Activated CD4-positive, alpha-beta T cell treated with anti-CD3 and anti-CD28 coated beads for 24 hours (primary cell): ENCODE measurements at regions not wholly inside any gene's neighbourhood (a gene's known extent, or its start where the extent isn't known, plus 50 kb on each side); places are given as distances from the start of the nearest gene placed in this dataset.
A peak's percentile ranks its signal among the peaks of the same experiment; 100 is the strongest.

ENCODE experiments used
- DNase-seq, 2 donors: peaks; one replicate each; pipeline ENCODE4 v3.0.0-alpha.2; 2020; ENCODE audit warnings: low read depth in 2 of 2

- DNase-seq: no peak
These were observed 117.1 kb upstream of the SPTLC3 start for GRCh38 chr20:12891643-12892042.

GRCh38 chr20:12893019-12893418 lies 115.8 kb upstream of the SPTLC3 start:
- DNase-seq: no peak

DNA sequence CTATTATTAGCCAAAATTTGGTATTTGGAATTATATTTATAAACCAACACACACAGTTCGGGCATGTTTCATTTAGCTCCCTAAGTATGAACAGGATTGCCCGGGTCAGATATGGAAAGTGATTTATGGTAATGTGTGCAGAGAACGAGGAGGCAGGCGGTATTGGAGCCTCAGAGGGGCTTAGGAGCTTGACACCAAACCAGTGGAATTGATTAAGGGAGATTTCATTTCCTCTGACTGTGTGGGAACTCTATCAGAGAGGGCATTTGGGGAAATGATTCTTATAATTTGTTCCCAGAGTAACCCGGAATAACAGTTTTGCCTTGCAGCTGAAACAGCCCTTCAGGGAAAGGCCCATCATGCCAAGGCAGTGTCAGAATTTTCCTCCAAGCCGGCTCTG lies 115.1 kb upstream of the SPTLC3 start:
- no peak for DNase-seq

- no peak for DNase-seq
These were observed 114.7 kb upstream of the SPTLC3 start for GRCh38 chr20:12894089-12894488.

DNA sequence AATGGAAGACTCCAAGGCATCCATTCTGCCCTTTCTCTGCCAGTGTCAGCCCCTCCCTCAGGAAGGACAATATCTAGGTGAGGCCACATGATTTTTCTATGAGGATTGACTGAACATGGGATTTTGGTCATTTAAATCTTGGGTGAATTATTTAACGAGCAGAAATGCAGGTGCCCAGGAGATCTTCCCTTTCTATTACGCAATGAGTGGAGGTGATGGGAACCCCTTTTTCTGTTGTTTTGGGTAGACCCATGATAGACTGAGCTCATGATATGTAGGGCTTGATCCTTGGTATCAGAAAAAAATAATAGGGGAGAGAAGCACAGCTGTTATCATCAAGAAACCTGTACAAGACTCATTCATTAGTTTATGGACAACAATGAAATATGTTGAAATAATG lies 112.6 kb upstream of the SPTLC3 start:
- DNase-seq: no peak

DNA sequence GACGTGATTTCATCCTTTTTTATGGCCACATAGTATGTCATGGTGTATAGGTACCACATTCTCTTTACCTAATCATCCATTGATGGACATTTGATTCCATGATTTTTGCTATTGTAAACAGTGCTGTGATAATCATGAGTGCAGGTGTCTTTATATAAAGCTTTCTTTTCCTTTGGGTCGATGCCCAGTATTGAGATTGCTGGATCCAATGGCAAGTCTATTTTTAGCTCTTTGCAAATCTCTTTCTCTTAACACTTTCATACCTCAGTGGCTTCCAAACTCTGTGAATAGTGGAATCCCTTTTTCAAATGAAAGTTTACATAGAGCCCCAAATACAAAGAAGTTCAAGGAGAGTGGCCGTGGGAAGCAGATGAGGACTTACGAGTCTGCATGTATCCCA lies 105.8 kb upstream of the SPTLC3 start:
- no peak for DNase-seq

DNA sequence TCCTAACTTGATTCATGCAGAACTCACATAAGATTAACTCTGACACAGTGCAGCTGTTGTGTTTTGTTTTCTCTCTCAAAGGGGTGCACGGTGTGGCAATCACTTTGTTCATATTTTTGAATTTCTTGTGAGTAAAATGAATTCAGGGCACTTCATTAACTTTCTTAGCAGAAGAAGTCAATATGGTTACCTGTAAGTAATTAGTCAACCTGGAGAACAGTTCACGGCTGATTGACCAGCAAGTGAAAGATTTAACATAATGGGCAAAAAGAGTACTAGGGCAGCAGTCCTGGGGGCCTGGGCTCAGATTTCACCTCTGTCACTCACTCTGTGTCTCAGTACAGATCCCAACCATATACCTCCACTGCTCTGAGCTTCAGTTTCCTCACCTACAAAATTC lies 102.4 kb upstream of the SPTLC3 start:
- DNase-seq: no peak

- DNase-seq: no peak
These were observed 97.4 kb upstream of the SPTLC3 start for GRCh38 chr20:12911372-12911771.

- no peak for DNase-seq
These were observed 94.9 kb upstream of the SPTLC3 start for GRCh38 chr20:12913781-12914443.

DNA sequence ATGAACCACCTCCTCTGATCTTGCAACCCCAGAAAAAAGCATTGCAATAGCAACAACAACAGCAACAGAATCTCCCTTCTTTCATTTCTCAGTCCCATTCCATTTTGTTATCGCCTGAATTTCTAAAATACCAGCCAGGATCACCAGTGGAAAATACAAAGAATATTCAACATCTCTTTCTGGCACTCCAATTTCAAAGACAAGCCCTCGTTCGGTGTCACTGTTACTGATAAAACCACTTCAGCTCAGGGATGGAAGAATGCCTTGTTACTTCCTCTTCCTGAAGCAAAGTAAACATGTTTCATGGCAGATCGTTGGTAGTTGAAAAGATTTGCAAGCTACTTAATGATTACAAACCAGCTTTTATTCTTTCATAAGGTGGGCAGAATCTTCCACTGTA lies 94.0 kb upstream of the SPTLC3 start:
- no peak for DNase-seq

GRCh38 chr20:12916699-12917098 lies 92.1 kb upstream of the SPTLC3 start:
- no peak for DNase-seq

DNA sequence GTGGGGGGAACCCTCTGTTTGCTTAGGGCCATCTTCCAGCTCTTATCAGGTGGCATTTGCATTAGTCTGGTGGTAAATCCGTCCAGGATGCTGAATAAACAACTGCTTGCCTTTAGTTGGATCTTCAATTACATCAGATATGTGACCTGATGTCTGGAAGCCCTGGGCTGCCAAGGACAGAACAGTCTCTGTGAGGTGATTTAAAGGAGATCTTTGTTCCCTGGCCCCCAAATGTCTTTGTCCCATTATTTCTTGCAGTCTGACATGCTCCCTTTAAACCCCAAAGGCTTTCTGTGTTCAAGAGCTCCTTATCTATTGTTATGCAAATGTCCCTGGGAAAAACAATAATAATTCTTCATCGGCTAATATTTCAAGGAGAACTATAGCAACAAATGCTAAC lies 84.6 kb upstream of the SPTLC3 start:
- DNase-seq: no peak

DNA sequence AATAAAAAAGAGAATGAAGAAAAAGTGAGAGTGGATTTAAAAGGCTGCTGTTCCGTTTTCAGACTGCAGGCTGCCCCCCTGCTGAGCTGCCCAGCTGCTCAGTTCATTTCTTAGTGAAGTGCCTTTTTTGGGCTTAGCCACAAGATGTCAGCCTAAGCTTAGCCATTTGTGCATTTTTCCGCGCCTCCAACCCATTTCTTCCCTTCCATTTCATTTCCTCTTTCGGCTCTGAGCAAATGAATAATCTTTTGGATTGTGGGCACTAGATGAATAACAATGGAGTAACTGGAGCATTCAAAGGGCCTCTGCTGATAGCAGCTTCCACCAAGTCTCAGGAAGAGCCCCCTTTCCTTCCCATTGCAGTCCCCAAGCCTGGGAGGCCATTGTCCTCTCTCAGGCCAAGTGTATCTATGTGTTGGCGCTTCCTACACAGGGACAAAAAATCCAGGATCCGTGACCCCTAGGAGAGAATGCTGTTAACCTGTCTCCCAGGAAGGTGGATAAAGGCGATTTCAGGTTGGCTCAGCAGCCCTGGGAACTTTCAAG lies 83.5 kb upstream of the SPTLC3 start:
- peak; percentile 7 to 10 for DNase-seq

DNA sequence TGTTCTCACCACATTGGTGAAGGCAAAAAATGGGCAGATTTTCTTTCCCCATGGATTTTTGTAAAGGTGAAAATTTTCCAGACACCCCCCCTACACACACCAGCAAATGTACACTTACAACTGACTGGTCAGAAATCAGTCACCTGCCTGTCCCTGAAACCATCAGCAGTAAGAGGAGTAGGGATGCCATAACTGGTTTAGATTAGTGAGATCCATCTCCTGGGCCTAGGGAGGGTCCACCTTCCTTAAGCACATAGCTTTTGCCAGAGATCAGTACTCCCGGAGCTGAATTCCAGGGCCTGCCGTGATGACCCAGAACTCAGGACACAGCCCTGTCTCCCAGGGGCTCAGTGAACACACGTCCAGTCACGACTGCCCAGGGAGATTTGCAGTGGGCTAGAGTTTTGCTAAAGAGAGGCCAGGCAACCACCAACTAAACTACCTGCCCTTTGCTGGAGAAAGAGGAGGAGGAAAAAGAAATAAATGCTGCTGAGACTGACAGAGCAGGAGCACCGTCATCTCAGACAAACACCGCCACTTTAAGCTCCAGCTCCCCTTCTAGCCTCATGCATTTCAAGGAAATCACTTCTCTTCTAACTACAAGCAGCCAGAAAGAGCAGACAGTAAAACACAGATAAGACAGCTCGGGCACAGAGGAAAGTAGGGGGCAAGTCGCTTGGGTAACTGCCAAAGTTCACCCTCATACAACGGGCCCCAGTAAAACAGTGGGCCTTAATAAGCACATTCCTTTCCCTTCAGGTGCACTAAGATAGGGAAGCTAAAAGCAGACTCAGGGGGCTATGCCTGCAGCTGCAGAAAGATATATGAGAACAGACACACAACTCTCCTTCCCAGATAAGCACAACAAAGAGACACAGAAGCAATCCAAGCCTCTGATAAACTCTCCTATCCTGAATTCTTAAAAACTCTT lies 82.6 kb upstream of the SPTLC3 start:
- no peak for DNase-seq

DNA sequence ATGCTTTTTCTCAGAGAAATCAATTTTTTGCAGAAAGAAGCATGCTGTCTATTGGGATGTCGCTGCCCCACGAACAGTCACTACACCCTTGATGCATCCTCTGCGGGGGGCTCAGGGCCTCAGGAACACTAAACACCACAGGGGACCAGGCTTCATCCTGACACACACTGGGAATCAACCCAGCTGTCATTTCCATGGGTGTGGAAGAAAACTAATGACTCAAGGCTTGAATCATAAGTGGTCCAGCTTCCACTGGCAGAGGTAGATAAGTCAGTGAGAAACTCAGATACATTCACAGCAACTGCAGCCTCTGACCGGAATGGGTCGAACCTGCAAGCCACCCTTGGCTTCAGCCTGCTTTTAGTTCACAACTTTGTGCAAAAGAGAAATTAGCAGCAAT lies 81.3 kb upstream of the SPTLC3 start:
- no peak for DNase-seq

DNA sequence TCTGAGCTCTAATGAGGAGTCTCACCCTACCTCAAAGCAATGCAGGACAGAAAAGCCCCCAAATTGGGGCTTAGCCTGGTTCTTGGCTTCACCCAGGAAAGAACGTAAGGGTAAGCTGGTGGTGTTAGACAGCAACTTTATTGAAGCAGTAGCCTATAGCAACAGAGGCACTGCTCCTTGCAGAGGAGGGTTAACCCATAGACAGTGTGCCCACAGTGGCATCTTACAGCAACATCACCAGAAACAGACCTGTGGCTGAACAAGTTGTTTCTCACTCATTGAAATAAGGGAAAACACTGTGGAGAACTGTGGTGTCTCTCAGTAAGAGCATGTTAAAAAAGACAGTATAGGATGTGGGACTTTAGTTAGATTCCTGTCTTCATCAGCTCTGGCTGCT lies 80.4 kb upstream of the SPTLC3 start:
- DNase-seq: no peak

GRCh38 chr20:12928755-12929401 lies 79.9 kb upstream of the SPTLC3 start:
- DNase-seq: no peak

DNA sequence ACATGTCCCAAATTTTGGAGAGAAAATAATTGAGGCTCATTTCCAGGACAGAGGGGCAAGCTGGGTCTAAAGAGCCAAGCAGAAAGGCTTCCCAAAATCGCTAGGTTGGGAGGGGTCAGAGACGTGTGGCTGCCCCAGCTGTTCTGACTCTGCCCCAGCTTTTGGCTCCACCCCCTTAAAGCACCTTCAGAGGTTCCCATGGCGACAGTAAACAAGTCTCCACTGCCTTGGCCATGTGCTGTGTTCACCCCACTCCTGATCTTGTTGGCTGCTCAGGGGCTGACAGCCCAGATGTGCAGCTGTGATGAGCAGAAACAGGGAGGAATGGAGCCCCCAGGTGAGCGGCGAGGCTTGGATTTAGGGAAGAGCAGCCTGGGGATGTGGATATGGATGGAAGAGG lies 72.8 kb upstream of the SPTLC3 start:
- DNase-seq: no peak

- no peak for DNase-seq
These were observed 72.2 kb upstream of the SPTLC3 start for GRCh38 chr20:12936524-12936923.

DNA sequence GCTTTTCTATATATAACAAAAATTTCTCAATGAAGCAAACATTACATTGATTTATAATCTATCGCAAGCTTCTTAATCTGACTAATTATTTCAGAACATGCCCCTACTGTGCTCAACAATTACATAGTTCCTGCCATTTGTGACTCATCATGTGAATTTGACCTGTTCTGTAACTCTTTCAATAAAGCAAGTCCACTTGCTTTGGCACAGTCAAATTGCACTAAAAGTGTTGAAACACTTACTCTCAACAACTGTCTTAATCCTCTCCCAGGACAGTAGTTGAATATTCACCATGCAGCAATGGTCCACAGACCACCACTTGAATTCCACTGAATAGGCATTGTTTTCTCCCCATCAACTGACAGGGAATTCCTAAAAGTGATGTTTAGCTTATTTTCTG lies 67.7 kb upstream of the SPTLC3 start:
- DNase-seq: no peak

- no peak for DNase-seq
These were observed 66.6 kb upstream of the SPTLC3 start for GRCh38 chr20:12942123-12942522.

DNA sequence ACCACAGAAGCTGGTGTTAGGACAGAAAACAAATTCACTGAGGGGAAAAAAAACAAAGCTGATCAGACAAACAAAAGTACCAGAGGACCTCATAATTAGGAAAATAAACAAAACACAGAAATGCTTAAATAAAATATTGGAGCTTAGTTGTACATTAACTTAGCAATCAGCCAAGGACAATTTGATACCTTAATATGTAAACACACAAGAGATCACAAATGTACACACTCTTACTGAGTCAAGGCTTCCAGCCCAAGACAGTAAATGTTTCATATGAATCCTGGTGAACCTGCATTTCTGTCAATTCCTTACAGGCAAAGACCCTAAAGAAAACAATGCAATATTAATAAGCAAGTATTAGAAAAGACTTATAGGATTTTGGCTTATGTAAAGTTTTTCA lies 62.0 kb upstream of the SPTLC3 start:
- DNase-seq: no peak

DNA sequence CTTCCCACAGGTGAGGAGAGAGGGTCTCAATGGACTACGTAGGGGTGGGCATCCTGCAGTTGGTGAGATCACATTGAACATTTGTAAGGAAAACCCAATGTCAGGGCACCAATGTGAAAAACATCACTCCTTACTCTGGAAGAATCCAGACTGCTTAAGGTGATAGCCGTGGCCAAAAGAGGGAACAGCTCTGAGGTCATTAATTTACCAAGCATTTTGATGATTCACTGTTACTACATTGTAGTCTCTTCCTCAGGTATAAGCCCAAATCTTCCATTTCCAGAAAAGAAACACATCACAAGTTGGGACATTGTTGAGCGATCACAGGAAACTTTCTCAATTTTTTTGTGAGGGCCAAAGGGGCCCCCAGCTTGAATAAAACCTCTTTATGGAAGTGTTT lies 61.1 kb upstream of the SPTLC3 start:
- no peak for DNase-seq
